ENCODE measurements at regions not wholly inside any gene's neighbourhood (a gene's known extent, or its start where the extent isn't known, plus 50 kb on each side); places are given as distances from the start of the nearest gene placed in this dataset.

DNA sequence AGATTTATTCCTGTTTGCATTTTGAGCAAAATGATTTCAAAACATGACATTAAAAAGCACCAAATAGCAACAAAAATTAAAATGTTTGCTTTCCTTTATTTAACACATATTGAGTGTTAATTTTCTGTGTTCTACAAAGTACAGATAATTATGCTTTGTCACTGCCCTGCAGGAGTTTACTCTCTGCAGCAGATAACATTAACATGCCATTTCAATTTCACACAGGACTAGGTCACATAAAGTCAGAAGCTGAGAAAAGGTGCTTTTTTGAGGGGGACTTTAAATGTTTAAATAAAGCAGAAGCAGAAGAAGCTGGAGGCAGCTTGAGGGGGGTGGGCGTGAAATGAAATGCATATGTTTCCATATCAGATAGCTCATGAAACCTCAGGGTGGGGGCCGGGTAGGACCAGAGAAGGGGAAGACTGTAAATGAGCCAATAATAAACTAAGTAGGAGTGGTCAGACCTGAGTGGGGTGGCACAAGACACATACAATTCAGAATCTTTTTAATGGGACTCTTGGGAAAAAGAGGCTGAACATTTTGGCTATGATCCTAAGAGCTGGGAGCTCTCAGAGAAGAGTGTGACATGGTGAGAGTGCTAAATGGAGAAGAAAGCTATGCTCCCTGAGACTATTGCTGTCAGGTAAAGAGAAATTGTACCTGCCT is 387.5 kb downstream of the FAM170A start:
- Histone ChIP-seq H3K4me3 (no peak overlapping the region), H3K27me3 (replicated peaks) (no peaks in the 10 kb centered on the region), H3K36me3 (no peaks in the 10 kb centered on the region), H3K4me1 (replicated peaks) (no peaks in the 10 kb centered on the region), H3K27ac (no peak overlapping the region), H3K9me3 (replicated peaks) (peaks cover 7% of the 10 kb centered on the region)
- no peak for DNase-seq (ENCODE audit: low read depth in 1 of 2, low spot score in 2 of 2)

DNA sequence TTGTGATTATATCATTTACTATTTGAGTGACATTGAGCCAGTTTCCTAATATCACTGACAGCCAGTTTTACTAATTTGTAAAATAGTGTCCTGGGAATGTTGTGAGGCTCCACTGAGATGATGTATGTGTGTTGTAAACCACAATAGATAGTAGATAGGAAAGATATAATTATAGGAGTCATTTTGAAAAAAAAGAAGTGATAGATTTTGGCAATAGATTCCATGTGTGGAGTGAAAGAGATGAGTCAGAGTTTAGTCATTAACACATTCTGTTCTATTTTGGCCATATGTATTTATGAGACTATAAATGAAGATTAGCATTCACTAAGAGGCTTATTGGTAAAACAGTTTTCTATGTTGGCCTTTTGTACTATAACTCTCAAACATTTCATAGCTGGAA is 388.2 kb downstream of the FAM170A start:
- H3K36me3 ChIP-seq, result no peaks in the 10 kb centered on the region
- no peak overlapping the region for H3K27ac ChIP-seq
- no peaks in the 10 kb centered on the region for H3K4me1 ChIP-seq (replicated peaks)
- DNase-seq (ENCODE audit: low read depth in 1 of 2, low spot score in 2 of 2), result no peak
- no peak overlapping the region for H3K4me3 ChIP-seq
- H3K9me3 ChIP-seq (replicated peaks), result peaks cover 7% of the 10 kb centered on the region
- H3K27me3 ChIP-seq (replicated peaks), result no peaks in the 10 kb centered on the region

GRCh38 chr5:120035181-120035580 is 405.8 kb downstream of the FAM170A start:
- no peaks in the 10 kb centered on the region for H3K9me3 ChIP-seq (replicated peaks)
- no peaks in the 10 kb centered on the region for H3K4me1 ChIP-seq (replicated peaks)
- no peaks in the 10 kb centered on the region for H3K27me3 ChIP-seq (replicated peaks)
- no peak overlapping the region for H3K4me3 ChIP-seq
- no peak for DNase-seq (ENCODE audit: low read depth in 1 of 2, low spot score in 2 of 2)
- H3K27ac ChIP-seq, result no peak overlapping the region
- no peaks in the 10 kb centered on the region for H3K36me3 ChIP-seq

GRCh38 chr5:120035815-120036577 is 406.6 kb downstream of the FAM170A start:
- no peak for DNase-seq (ENCODE audit: low read depth in 1 of 2, low spot score in 2 of 2)
- no peaks in the 10 kb centered on the region for H3K9me3 ChIP-seq (replicated peaks)
- no peaks in the 10 kb centered on the region for H3K4me1 ChIP-seq (replicated peaks)
- H3K36me3 ChIP-seq, result no peaks in the 10 kb centered on the region
- H3K4me3 ChIP-seq, result no peak overlapping the region
- H3K27ac ChIP-seq, result no peak overlapping the region
- no peaks in the 10 kb centered on the region for H3K27me3 ChIP-seq (replicated peaks)

GRCh38 chr5:120037451-120037850 is 408.1 kb downstream of the FAM170A start:
- Histone ChIP-seq H3K27me3 (replicated peaks) (no peaks in the 10 kb centered on the region), H3K4me1 (replicated peaks) (no peaks in the 10 kb centered on the region), H3K36me3 (no peaks in the 10 kb centered on the region), H3K27ac (no peak overlapping the region), H3K9me3 (replicated peaks) (no peaks in the 10 kb centered on the region), H3K4me3 (no peak overlapping the region)
- DNase-seq (ENCODE audit: low read depth in 1 of 2, low spot score in 2 of 2), result no peak

DNA sequence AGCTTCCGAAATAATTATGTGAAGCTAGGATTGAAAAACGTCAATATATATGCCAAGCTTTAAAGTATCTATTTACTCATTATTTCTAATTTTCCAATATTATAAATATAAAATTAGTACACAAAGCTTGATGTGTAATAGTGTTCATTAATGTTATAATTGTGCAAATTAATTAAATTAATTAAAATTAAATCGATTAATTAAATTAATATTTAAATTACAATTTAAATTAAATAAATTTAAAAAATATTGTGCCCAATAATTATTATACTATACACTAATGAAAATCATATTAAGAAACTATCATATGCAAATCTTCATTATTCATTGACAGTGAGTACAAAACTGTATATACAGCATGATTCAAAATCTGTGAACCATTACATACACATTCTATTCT is 409.8 kb downstream of the FAM170A start:
- DNase-seq (ENCODE audit: low read depth in 1 of 2, low spot score in 2 of 2), result no peak
- H3K36me3 ChIP-seq, result no peaks in the 10 kb centered on the region
- H3K9me3 ChIP-seq (replicated peaks), result no peaks in the 10 kb centered on the region
- H3K4me3 ChIP-seq, result no peak overlapping the region
- no peak overlapping the region for H3K27ac ChIP-seq
- H3K4me1 ChIP-seq (replicated peaks), result no peaks in the 10 kb centered on the region
- H3K27me3 ChIP-seq (replicated peaks), result no peaks in the 10 kb centered on the region

GRCh38 chr5:120043431-120043830 is 414.1 kb downstream of the FAM170A start:
- Histone ChIP-seq H3K4me1 (replicated peaks) (no peaks in the 10 kb centered on the region), H3K9me3 (replicated peaks) (no peaks in the 10 kb centered on the region), H3K36me3 (no peaks in the 10 kb centered on the region), H3K27me3 (replicated peaks) (no peaks in the 10 kb centered on the region), H3K4me3 (no peak overlapping the region), H3K27ac (no peak overlapping the region)
- DNase-seq (ENCODE audit: low read depth in 1 of 2, low spot score in 2 of 2), result no peak

DNA sequence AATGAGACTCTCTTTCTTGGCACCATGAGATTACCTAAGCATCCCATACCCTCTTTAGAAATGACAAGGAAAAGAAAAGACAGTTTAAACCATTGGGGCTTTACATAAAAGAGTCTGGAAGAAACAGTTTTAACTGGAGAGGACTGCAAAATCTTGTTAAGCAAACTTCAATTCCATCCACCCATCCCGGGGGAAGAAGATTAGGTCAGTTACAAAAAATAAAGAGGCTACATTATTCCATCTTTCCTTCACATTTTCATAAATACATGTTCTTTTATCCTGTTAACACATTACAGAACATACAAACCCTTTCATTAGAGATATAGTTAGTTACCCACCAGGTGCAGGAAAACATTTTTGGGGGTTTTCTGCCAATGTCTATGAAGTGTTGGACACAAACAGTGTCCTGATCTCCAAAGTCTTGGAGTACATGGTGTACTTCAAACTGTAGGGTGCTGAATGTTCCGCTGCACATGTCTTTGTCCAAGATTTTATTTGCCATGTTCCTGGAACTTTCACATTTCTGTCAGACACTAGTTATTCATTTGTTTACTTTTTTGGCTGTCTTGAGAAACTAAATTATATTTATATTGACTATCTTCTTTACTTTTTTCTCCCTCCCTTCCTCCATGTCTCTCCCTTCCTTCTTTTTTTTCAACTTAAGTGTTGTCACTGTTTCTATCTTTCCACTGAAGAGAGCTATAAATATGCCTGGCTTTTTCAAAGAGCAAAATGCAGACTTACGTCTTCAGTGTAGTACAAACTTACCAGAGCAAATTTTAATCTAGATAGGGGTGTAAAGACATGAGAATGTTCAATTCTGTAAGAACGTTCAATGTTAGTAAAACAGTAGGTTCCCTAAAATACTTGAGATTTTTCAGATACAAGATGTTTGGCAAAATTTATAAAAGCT is 410.9 kb upstream of the PRR16 start:
- no peak overlapping the region for H3K27ac ChIP-seq
- H3K4me3 ChIP-seq, result no peak overlapping the region
- H3K4me1 ChIP-seq (replicated peaks), result no peaks in the 10 kb centered on the region
- no peaks in the 10 kb centered on the region for H3K27me3 ChIP-seq (replicated peaks)
- DNase-seq (ENCODE audit: low read depth in 1 of 2, low spot score in 2 of 2), result no peak
- no peaks in the 10 kb centered on the region for H3K36me3 ChIP-seq
- H3K9me3 ChIP-seq (replicated peaks), result no peaks in the 10 kb centered on the region

- Histone ChIP-seq H3K36me3 (no peaks in the 10 kb centered on the region), H3K9me3 (replicated peaks) (no peaks in the 10 kb centered on the region), H3K27ac (no peak overlapping the region), H3K4me1 (replicated peaks) (no peaks in the 10 kb centered on the region), H3K27me3 (replicated peaks) (no peaks in the 10 kb centered on the region), H3K4me3 (no peak overlapping the region)
- DNase-seq (ENCODE audit: low read depth in 1 of 2, low spot score in 2 of 2), result no peak
Measured at GRCh38 chr5:120053841-120054240, 410.3 kb upstream of the PRR16 start.

GRCh38 chr5:120055858-120056257 is 408.2 kb upstream of the PRR16 start:
- DNase-seq (ENCODE audit: low read depth in 1 of 2, low spot score in 2 of 2), result no peak
- no peaks in the 10 kb centered on the region for H3K36me3 ChIP-seq
- no peaks in the 10 kb centered on the region for H3K27me3 ChIP-seq (replicated peaks)
- H3K4me3 ChIP-seq, result no peak overlapping the region
- no peaks in the 10 kb centered on the region for H3K9me3 ChIP-seq (replicated peaks)
- H3K4me1 ChIP-seq (replicated peaks), result no peaks in the 10 kb centered on the region
- no peak overlapping the region for H3K27ac ChIP-seq

DNA sequence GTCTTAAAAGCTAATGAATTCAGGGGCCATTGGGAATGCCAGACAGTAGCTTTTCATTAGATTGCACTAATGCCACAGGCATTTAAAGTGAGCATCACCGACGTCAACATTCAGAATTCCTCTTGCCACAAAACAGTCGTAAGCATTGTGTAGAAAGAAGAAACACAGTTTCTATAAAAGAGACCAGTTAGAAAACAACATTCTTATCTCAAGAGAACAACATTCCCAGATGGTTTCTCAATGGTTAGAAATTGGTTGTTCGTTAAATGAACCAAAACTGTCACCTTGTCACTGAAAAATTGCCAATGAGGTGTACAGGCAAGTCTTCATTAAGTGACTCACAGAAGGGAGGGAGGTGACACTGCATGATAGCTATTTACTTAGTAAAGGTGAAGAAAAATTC is 401.6 kb upstream of the PRR16 start:
- H3K27ac ChIP-seq, result no peak overlapping the region; the same call in 1 of the 2 replicates
- no peaks in the 10 kb centered on the region for H3K9me3 ChIP-seq (replicated peaks)
- DNase-seq (ENCODE audit: low read depth in 1 of 2, low spot score in 2 of 2), result peak in 1 of 2 experiments; percentile 20

GRCh38 chr5:120072068-120072761 is 391.9 kb upstream of the PRR16 start:
- Histone ChIP-seq H3K27me3 (replicated peaks) (no peaks in the 10 kb centered on the region), H3K27ac (no peak overlapping the region), H3K9me3 (replicated peaks) (no peaks in the 10 kb centered on the region), H3K4me1 (replicated peaks) (no peaks in the 10 kb centered on the region), H3K36me3 (no peaks in the 10 kb centered on the region), H3K4me3 (no peak overlapping the region)
- no peak for DNase-seq (ENCODE audit: low read depth in 1 of 2, low spot score in 2 of 2)

More for the DNA sequence above, 401.6 kb upstream of the PRR16 start:
- Histone ChIP-seq H3K27me3 (replicated peaks) (no peaks in the 10 kb centered on the region), H3K4me3 (no peak overlapping the region), H3K36me3 (no peaks in the 10 kb centered on the region), H3K4me1 (replicated peaks) (peaks cover 3% of the 10 kb centered on the region; the same call in 1 of the 2 replicates)

DNA sequence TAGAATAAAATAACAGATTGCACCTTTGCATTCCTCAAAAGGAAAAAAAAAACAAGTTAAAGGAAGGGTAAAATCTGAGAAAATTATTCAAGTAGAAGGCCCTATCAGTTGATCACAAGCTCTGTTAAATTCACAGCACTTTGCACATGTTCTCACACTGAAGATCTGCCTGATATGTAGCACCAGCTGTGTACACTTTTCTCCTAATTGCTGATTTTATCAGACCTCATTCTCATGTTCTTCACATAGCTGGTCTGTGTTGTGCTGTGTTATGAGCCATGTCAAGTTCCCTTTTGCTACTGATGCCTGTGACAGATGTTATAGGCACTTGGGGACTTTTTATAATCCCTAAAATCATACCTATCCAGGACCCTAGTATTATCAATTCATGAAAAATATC is 390.4 kb upstream of the PRR16 start:
- H3K27me3 ChIP-seq (replicated peaks), result no peaks in the 10 kb centered on the region

More for the DNA sequence above, 390.4 kb upstream of the PRR16 start:
- no peaks in the 10 kb centered on the region for H3K9me3 ChIP-seq (replicated peaks)
- H3K4me1 ChIP-seq (replicated peaks), result no peaks in the 10 kb centered on the region
- no peak overlapping the region for H3K27ac ChIP-seq
- no peaks in the 10 kb centered on the region for H3K36me3 ChIP-seq
- H3K4me3 ChIP-seq, result no peak overlapping the region
- DNase-seq (ENCODE audit: low read depth in 1 of 2, low spot score in 2 of 2), result no peak
